Gastroesophageal sphincter (tissue), 4 donors: ENCODE measurements at regions not wholly inside any gene's neighbourhood (a gene's known extent, or its start where the extent isn't known, plus 50 kb on each side); places are given as distances from the start of the nearest gene placed in this dataset.

Experiments
- ATAC-seq: fragments of 150-250 bp; one replicate; pipeline ENCODE4 v1.9.1; 2016; ENCODE audit warnings: mild to moderate bottlenecking, moderate library complexity
- H3K27ac ChIP-seq, 4 donors: fragments of 200-600 bp; sonication (generic) in 3 of 4; 1 replicate in 3 of 4; 2 replicates in 1 of 4; pipeline ENCODE4 v1.5.1; 2016 to 2019
- H3K27me3 ChIP-seq: fragments of 200-600 bp; sonication (generic); one replicate; pipeline ENCODE4 v1.5.1; 2019
- H3K36me3 ChIP-seq, 2 donors: fragments of 200-600 bp; sonication (generic); one replicate each; pipeline ENCODE4 v1.5.1; 2019; ENCODE audit warnings: control low read depth in 1 of 2
- H3K4me1 ChIP-seq, 3 donors: fragments of 200-600 bp; sonication (generic); 1 replicate in 2 of 3; 2 replicates in 1 of 3; pipeline ENCODE4 v1.5.1; 2016 to 2019; ENCODE audit warnings: control low read depth in 2 of 3
- H3K4me3 ChIP-seq, 2 donors: fragments of 200-600 bp; sonication (generic); one replicate each; pipeline ENCODE4 v1.5.1; 2019; ENCODE audit warnings: mild to moderate bottlenecking in 1 of 2, moderate library complexity in 1 of 2
- H3K9me3 ChIP-seq, 3 donors: fragments of 200-600 bp; sonication (generic); one replicate each; pipeline ENCODE4 v1.5.1; 2017 to 2019; ENCODE audit warnings: control low read depth in 2 of 3
- CTCF ChIP-seq, 4 experiments: fragments of 200-600 bp in 2 of 4; fragments of 450-650 bp in 2 of 4; sonication (generic) in 1 of 4; IDR thresholded peaks; one replicate each; pipeline ENCODE4 v1.5.1; 2017 to 2019; ENCODE audit warnings: antibody characterized with exemption in 4 of 4, mild to moderate bottlenecking in 2 of 4, moderate library complexity in 2 of 4
- EP300 ChIP-seq: sonication (generic); formaldehyde crosslinking; IDR thresholded peaks from one replicate; pipeline ENCODE4 v1.6.1; 2017; ENCODE audit warnings: antibody characterized with exemption, mild to moderate bottlenecking
- POLR2A ChIP-seq, 2 donors: fragments of 450-650 bp; IDR thresholded peaks; one replicate each; pipeline ENCODE4 v1.6.1; 2017; ENCODE audit warnings: antibody characterized with exemption in 2 of 2, mild to moderate bottlenecking in 2 of 2, moderate library complexity in 1 of 2
- POLR2AphosphoS5 ChIP-seq: sonication (generic); formaldehyde crosslinking; IDR thresholded peaks from one replicate; pipeline ENCODE4 v1.6.1; 2017; ENCODE audit warnings: antibody characterized with exemption
- whole genome bisulfite sequencing, 2 donors: methylation state at CpG; one replicate each; pipeline ENCODE4 v1.1.5; 2018; ENCODE audit warnings: low coverage in 1 of 2; 5-methylcytosine and 5-hydroxymethylcytosine counted together

GRCh38 chr7:4519819-4520520 lies 162.1 kb upstream of the FOXK1 start:
- TF ChIP-seq CTCF (IDR thresholded peaks at IDR 0.05) (no peak), POLR2AphosphoS5 (no peak), EP300 (no peak), POLR2A (IDR thresholded peaks at IDR 0.05) (no peak)
- Histone ChIP-seq H3K36me3 (no peaks in the 10 kb centered on the region), H3K4me3 (no peak overlapping the region), H3K27me3 (peaks cover 15% of the 10 kb centered on the region), H3K9me3 (peaks cover 0 to 4% (median 0%) of the 10 kb centered on the region in 3 donors), H3K4me1 (no peaks in the 10 kb centered on the region), H3K27ac (no peak overlapping the region)
- ATAC-seq, result no peak
- WGBS, 2 donors, result 65 to 66% methylated on average over 4 to 5 of the region's 7 CpGs

DNA sequence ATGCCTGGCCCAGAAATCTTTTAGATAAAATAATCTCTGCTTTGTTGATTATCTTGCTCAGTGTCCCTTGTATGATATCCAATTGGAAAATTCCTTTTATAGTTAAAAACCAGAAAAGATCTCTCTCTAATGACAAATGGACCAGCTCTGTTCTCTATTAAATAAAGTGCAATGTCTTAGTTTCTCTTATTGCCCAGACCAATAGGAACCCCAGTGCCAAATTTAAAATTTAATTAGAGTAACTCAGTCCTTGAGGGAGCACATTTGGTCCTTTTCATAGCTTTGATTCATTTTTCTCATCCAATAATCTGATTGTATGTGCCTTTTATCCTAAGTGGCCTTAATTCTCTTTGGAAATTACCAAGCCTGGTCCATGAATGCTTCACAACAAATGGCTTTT lies 158.9 kb upstream of the FOXK1 start:
- Histone ChIP-seq H3K36me3 (no peaks in the 10 kb centered on the region), H3K9me3 (peaks cover 0 to 4% (median 0%) of the 10 kb centered on the region in 3 donors), H3K27ac (no peak overlapping the region), H3K27me3 (peaks cover 28% of the 10 kb centered on the region), H3K4me3 (no peak overlapping the region), H3K4me1 (no peaks in the 10 kb centered on the region)
- ATAC-seq, result no peak
- no peak for TF ChIP-seq EP300
- TF ChIP-seq POLR2AphosphoS5, result no peak
- TF ChIP-seq POLR2A (IDR thresholded peaks at IDR 0.05), result no peak
- TF ChIP-seq CTCF (IDR thresholded peaks at IDR 0.05), result no peak

GRCh38 chr7:4523873-4524272 lies 158.2 kb upstream of the FOXK1 start:
- Histone ChIP-seq H3K4me1 (no peaks in the 10 kb centered on the region), H3K27me3 (peaks cover 31% of the 10 kb centered on the region), H3K9me3 (peaks cover 0 to 4% (median 0%) of the 10 kb centered on the region in 3 donors), H3K27ac (no peak overlapping the region), H3K36me3 (no peaks in the 10 kb centered on the region), H3K4me3 (no peak overlapping the region)
- WGBS, 2 donors, result 34 to 36% methylated on average over 5 to 6 of the region's 6 CpGs
- no peak for TF ChIP-seq POLR2A (IDR thresholded peaks at IDR 0.05)
- no peak for TF ChIP-seq EP300
- no peak for TF ChIP-seq POLR2AphosphoS5
- no peak for TF ChIP-seq CTCF (IDR thresholded peaks at IDR 0.05)
- ATAC-seq, result no peak

- Histone ChIP-seq H3K4me3 (no peak overlapping the region), H3K27me3 (peaks cover 39% of the 10 kb centered on the region), H3K4me1 (no peaks in the 10 kb centered on the region), H3K9me3 (peaks cover 0 to 4% (median 0%) of the 10 kb centered on the region in 3 donors), H3K36me3 (no peaks in the 10 kb centered on the region), H3K27ac (no peak overlapping the region)
- 22 to 30% methylated on average over 3 of the region's 3 CpGs for WGBS, 2 donors
- no peak for TF ChIP-seq EP300
- no peak for TF ChIP-seq CTCF (IDR thresholded peaks at IDR 0.05)
- TF ChIP-seq POLR2A (IDR thresholded peaks at IDR 0.05), result no peak
- no peak for TF ChIP-seq POLR2AphosphoS5
- no peak for ATAC-seq
Observed at GRCh38 chr7:4525884-4526283, 156.2 kb upstream of the FOXK1 start.

DNA sequence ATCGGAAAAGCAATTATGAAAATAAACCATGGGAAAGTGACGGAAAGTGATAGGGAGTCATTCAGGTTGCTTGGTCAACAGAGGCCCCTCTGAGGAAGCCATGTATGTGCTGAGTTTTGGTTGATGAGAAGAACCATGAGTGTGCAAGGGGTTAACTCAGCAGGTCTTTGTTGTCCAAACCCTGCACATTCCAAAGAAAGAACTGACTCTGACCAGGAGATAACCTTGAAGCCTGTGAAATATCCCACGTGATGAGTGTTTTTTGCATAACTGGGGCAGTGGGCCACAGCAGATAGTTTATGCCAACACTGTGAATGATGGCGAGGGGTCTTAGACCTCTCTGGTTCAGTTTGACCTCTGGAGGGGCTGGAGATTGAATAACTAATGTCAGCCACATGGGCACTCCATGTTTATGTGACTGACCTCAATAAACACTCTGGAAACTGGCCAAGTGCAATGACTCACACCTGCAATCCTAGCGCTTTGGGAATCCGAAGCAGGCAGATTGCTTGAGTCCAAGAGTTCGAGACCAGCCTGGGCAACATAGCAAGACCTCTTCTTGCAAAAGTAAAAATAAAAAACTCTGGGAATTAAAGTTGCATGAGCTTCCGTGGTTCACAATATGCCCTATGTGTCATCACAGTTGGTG lies 154.0 kb upstream of the FOXK1 start:
- TF ChIP-seq CTCF (IDR thresholded peaks at IDR 0.05) (no peak), POLR2A (IDR thresholded peaks at IDR 0.05) (no peak), POLR2AphosphoS5 (no peak), EP300 (no peak)
- no peaks in the 10 kb centered on the region for H3K9me3 ChIP-seq
- H3K36me3 ChIP-seq, result no peaks in the 10 kb centered on the region
- H3K27ac ChIP-seq, result no peak overlapping the region
- 58 to 59% methylated on average over 2 to 7 of the region's 8 CpGs for WGBS, 2 donors
- no peaks in the 10 kb centered on the region for H3K4me1 ChIP-seq
- no peak for ATAC-seq
- no peak overlapping the region for H3K4me3 ChIP-seq
- peaks cover 39% of the 10 kb centered on the region for H3K27me3 ChIP-seq
